Neural crest cell (in vitro differentiated cells): ENCODE measurements at regions not wholly inside any gene's neighbourhood (a gene's known extent, or its start where the extent isn't known, plus 50 kb on each side); places are given as distances from the start of the nearest gene placed in this dataset.

Experiments used
- DNase-seq: peaks from one replicate; pipeline ENCODE4 v3.0.0; 2021; ENCODE audit warnings: low read depth, mixed read lengths, low spot score
- H3K27ac Mint-ChIP-seq: one replicate; pipeline ENCODE4 v1.8.0; 2021; ENCODE audit warnings: mild to moderate bottlenecking, mixed read lengths; ENCODE audit not compliant: unreplicated experiment
- H3K27me3 Mint-ChIP-seq: 2 replicates; pipeline ENCODE4 v1.8.0; 2021; ENCODE audit warnings: low read depth, mild to moderate bottlenecking, mixed read lengths
- H3K36me3 Mint-ChIP-seq: 2 replicates; pipeline ENCODE4 v1.8.0; 2021; ENCODE audit warnings: low read depth, mild to moderate bottlenecking, mixed read lengths
- H3K4me1 Mint-ChIP-seq: 2 replicates; pipeline ENCODE4 v1.8.0; 2021; ENCODE audit warnings: mixed read lengths
- H3K4me3 Mint-ChIP-seq: one replicate; pipeline ENCODE4 v1.8.0; 2021; ENCODE audit warnings: mild to moderate bottlenecking, mixed read lengths
- H3K9me3 Mint-ChIP-seq: 2 replicates; pipeline ENCODE4 v1.8.0; 2021; ENCODE audit warnings: mixed read lengths
- CTCF ChIP-seq: fragments of 200-600 bp; sonication (generic); conservative IDR thresholded peaks from 2 replicates; pipeline ENCODE4 v1.5.0; 2021; ENCODE audit warnings: antibody characterized with exemption, mild to moderate bottlenecking

GRCh38 chr2:120923426-120923825 is 187.8 kb downstream of the GLI2 start:
- TF ChIP-seq CTCF = no peak
- Mint-ChIP-seq H3K9me3 (no peaks in the 10 kb centered on the region), H3K27ac (no peak overlapping the region), H3K4me1 (peaks cover 38% of the 10 kb centered on the region), H3K27me3 (no peaks in the 10 kb centered on the region), H3K36me3 (peaks cover 6% of the 10 kb centered on the region), H3K4me3 (no peak overlapping the region)
- no peak for DNase-seq

- no peak for TF ChIP-seq CTCF
- Mint-ChIP-seq H3K27me3 (no peaks in the 10 kb centered on the region), H3K4me3 (no peak overlapping the region), H3K9me3 (no peaks in the 10 kb centered on the region), H3K36me3 (peaks cover 11% of the 10 kb centered on the region), H3K27ac (no peak overlapping the region), H3K4me1 (peaks cover 35% of the 10 kb centered on the region)
- DNase-seq = no peak
Measured at GRCh38 chr2:120924924-120925323, 189.3 kb downstream of the GLI2 start.

- Mint-ChIP-seq H3K4me3 (peak overlapping the region; percentile 36), H3K9me3 (no peaks in the 10 kb centered on the region), H3K27me3 (no peaks in the 10 kb centered on the region), H3K36me3 (peaks cover 18% of the 10 kb centered on the region), H3K27ac (peak overlapping the region; percentile 53), H3K4me1 (peaks cover 20% of the 10 kb centered on the region)
- DNase-seq = no peak
- no peak for TF ChIP-seq CTCF
Measured at GRCh38 chr2:120926463-120927264, 191.0 kb downstream of the GLI2 start.

GRCh38 chr2:120927265-120927628 is 191.6 kb downstream of the GLI2 start:
- Mint-ChIP-seq H3K36me3 (peaks cover 15% of the 10 kb centered on the region), H3K27me3 (no peaks in the 10 kb centered on the region), H3K4me3 (no peak overlapping the region), H3K27ac (peak overlapping the region; percentile 61), H3K4me1 (peaks cover 17% of the 10 kb centered on the region), H3K9me3 (no peaks in the 10 kb centered on the region)
- no peak for DNase-seq
- no peak for TF ChIP-seq CTCF

- Mint-ChIP-seq H3K27ac (no peak overlapping the region), H3K4me1 (peaks cover 36% of the 10 kb centered on the region), H3K4me3 (no peak overlapping the region), H3K27me3 (no peaks in the 10 kb centered on the region), H3K36me3 (peaks cover 15% of the 10 kb centered on the region), H3K9me3 (no peaks in the 10 kb centered on the region)
- no peak for DNase-seq
- no peak for TF ChIP-seq CTCF
Measured at GRCh38 chr2:120929829-120930228, 194.2 kb downstream of the GLI2 start.
